ENCODE measurements at regions not wholly inside any gene's neighbourhood (a gene's known extent, or its start where the extent isn't known, plus 50 kb on each side); places are given as distances from the start of the nearest gene placed in this dataset.

DNA sequence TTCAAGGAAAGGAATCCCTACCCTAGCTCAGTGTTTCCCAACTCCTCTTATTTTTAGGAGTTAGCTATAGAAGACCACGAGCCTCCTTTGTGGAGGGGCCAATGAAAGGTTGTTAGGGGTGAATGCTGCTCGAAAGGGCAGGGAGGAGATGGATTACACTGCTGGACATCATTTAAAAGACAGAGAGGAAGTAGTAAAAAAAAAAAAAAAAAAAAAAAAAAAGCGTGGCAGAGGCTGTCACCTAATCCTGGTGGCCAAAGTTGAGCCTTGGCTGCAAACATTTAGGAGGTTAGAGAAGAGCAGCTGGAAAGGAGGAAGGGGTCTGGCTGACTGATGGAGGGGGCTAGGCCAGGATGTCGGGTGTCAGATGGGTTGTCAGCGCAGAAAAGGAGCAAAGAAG lies 139.0 kb upstream of the KLF7 start:
- TF ChIP-seq, protein P1, sequence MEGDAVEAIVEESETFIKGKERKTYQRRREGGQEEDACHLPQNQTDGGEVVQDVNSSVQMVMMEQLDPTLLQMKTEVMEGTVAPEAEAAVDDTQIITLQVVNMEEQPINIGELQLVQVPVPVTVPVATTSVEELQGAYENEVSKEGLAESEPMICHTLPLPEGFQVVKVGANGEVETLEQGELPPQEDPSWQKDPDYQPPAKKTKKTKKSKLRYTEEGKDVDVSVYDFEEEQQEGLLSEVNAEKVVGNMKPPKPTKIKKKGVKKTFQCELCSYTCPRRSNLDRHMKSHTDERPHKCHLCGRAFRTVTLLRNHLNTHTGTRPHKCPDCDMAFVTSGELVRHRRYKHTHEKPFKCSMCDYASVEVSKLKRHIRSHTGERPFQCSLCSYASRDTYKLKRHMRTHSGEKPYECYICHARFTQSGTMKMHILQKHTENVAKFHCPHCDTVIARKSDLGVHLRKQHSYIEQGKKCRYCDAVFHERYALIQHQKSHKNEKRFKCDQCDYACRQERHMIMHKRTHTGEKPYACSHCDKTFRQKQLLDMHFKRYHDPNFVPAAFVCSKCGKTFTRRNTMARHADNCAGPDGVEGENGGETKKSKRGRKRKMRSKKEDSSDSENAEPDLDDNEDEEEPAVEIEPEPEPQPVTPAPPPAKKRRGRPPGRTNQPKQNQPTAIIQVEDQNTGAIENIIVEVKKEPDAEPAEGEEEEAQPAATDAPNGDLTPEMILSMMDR (conservative IDR thresholded peaks at IDR 0.05; ENCODE audit: low read length): no peak
- no peak for TF ChIP-seq EZH2phosphoT487 (IDR thresholded peaks at IDR 0.05; ENCODE audit: borderline replicate concordance)

All from Loucy (cell line).